WTC11 (cell line): ENCODE measurements at regions not wholly inside any gene's neighbourhood (a gene's known extent, or its start where the extent isn't known, plus 50 kb on each side); places are given as distances from the start of the nearest gene placed in this dataset.

ENCODE experiments used
- IRF2 ChIP-seq: sonication (generic); formaldehyde crosslinking; IDR thresholded peaks from 2 replicates; pipeline ENCODE4 v1.8.0; 2022; ENCODE audit warnings: low read depth, missing genetic modification reagents, borderline replicate concordance
- NR3C1 ChIP-seq: sonication (generic); formaldehyde crosslinking; conservative IDR thresholded peaks from 2 replicates; pipeline ENCODE4 v1.8.1; 2023; ENCODE audit warnings: low read depth, mild to moderate bottlenecking, missing genetic modification reagents
- RELA ChIP-seq: sonication (generic); formaldehyde crosslinking; IDR thresholded peaks from 2 replicates; pipeline ENCODE4 v1.8.1; 2022; ENCODE audit warnings: missing genetic modification reagents, mild to moderate bottlenecking, borderline replicate concordance
- SMAD3 ChIP-seq: sonication (generic); formaldehyde crosslinking; IDR thresholded peaks from 2 replicates; pipeline ENCODE4 v1.8.0; 2022; ENCODE audit warnings: missing genetic modification reagents, mild to moderate bottlenecking, borderline replicate concordance
- TP53 ChIP-seq: sonication (generic); formaldehyde crosslinking; IDR thresholded peaks from 2 replicates; pipeline ENCODE4 v1.8.1; 2023; ENCODE audit warnings: mild to moderate bottlenecking, missing genetic modification reagents
- TF ChIP-seq, protein P1 (sequence below): fragments of 200-600 bp; IDR thresholded peaks from 2 replicates; pipeline ENCODE4 v1.8.0; 2022; ENCODE audit warnings: antibody characterized with exemption
- TF ChIP-seq, protein P2 (sequence below): sonication (generic); formaldehyde crosslinking; IDR thresholded peaks from 2 replicates; pipeline ENCODE4 v1.8.1; 2023; ENCODE audit warnings: mild to moderate bottlenecking, missing genetic modification reagents, moderate library complexity

DNA sequence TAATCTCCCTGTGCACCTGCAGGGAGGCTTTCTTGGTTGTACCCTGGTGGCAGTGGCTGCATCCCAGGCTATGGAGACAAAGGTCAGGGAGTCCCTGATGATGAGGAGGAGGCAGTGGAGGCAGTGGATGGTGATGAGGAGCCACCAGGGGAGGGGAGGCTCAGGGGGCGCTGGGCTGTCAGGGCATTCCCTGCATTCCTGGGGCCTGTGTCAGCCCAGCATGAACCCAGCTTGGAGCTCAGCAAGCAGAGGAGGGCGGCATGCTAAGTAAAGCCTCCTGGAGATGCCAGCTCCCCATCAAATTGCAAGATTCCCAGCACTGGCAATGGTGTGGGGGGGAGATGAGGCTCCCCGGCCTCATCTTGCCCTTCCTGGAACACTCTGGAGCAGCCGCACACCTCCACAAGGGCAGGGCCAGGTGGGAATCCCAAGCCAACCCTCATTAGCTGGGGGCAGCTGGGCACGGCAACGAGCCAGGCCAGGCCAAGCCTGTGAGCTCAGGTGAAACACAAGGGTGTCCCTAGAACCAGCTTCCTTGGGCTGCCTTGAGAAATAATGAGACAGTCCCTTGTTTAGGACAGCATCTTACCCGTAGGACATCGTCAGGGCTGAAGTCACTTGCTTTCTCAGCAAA lies 469.5 kb downstream of the MATN1 start:
- TF ChIP-seq, protein P1, sequence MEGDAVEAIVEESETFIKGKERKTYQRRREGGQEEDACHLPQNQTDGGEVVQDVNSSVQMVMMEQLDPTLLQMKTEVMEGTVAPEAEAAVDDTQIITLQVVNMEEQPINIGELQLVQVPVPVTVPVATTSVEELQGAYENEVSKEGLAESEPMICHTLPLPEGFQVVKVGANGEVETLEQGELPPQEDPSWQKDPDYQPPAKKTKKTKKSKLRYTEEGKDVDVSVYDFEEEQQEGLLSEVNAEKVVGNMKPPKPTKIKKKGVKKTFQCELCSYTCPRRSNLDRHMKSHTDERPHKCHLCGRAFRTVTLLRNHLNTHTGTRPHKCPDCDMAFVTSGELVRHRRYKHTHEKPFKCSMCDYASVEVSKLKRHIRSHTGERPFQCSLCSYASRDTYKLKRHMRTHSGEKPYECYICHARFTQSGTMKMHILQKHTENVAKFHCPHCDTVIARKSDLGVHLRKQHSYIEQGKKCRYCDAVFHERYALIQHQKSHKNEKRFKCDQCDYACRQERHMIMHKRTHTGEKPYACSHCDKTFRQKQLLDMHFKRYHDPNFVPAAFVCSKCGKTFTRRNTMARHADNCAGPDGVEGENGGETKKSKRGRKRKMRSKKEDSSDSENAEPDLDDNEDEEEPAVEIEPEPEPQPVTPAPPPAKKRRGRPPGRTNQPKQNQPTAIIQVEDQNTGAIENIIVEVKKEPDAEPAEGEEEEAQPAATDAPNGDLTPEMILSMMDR, result no peak
- TF ChIP-seq RELA (CRISPR knock-in tag) (no peak), SMAD3 (CRISPR knock-in tag) (no peak), TP53 (CRISPR knock-in tag) (no peak), IRF2 (CRISPR knock-in tag) (no peak), NR3C1 (CRISPR knock-in tag) (no peak)
- TF ChIP-seq, protein P2, sequence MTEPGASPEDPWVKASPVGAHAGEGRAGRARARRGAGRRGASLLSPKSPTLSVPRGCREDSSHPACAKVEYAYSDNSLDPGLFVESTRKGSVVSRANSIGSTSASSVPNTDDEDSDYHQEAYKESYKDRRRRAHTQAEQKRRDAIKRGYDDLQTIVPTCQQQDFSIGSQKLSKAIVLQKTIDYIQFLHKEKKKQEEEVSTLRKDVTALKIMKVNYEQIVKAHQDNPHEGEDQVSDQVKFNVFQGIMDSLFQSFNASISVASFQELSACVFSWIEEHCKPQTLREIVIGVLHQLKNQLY (CRISPR knock-in tag), result no peak
